Activated CD4-positive, alpha-beta T cell treated with anti-CD3 and anti-CD28 coated beads for 36 hours (primary cell): ENCODE measurements at regions not wholly inside any gene's neighbourhood (a gene's known extent, or its start where the extent isn't known, plus 50 kb on each side); places are given as distances from the start of the nearest gene placed in this dataset.

ENCODE experiments used
- ATAC-seq: fragments of 200-7000 bp; cut with Tn5 transposase; one replicate; pipeline ENCODE4 v1.10.0; 2021; ENCODE audit warnings: mild to moderate bottlenecking, moderate library complexity
- CTCF ChIA-PET: fragments of 350-600 bp; sonication (Branson Sonifier 250); formaldehyde crosslinking; loops from one replicate; lab custom pipeline; 2021; ENCODE audit warnings: antibody characterized with exemption; lab: Charles Lee
- POLR2A ChIA-PET: fragments of 350-600 bp; sonication (Branson Sonifier 250); formaldehyde crosslinking; loops from one replicate; lab custom pipeline; 2021; ENCODE audit warnings: antibody characterized with exemption, inconsistent platforms; lab: Charles Lee
- DNase-seq: peaks from one replicate; pipeline ENCODE4 v3.0.0-alpha.2; 2020
- H3K27ac Mint-ChIP-seq: one replicate; pipeline ENCODE4 v1.8.0; 2021; ENCODE audit warnings: mixed read lengths
- H3K27me3 Mint-ChIP-seq: one replicate; pipeline ENCODE4 v1.8.0; 2021; ENCODE audit warnings: mixed read lengths
- H3K36me3 Mint-ChIP-seq: one replicate; pipeline ENCODE4 v1.8.0; 2021; ENCODE audit warnings: low read depth, mixed read lengths
- H3K4me1 Mint-ChIP-seq: one replicate; pipeline ENCODE4 v1.8.0; 2021; ENCODE audit warnings: mixed read lengths
- H3K4me3 Mint-ChIP-seq: one replicate; pipeline ENCODE4 v1.8.0; 2021; ENCODE audit warnings: mild to moderate bottlenecking, moderate library complexity, mixed read lengths
- H3K9me3 Mint-ChIP-seq: one replicate; pipeline ENCODE4 v1.8.0; 2021; ENCODE audit warnings: low read depth, mixed read lengths
- intact Hi-C, 2 experiments: fragments of 100-400 bp; cut with DNase I in 1 of 2; cut with micrococcal nuclease in 1 of 2; formaldehyde crosslinking; loops; one replicate each; pipeline versions ENCODE4 v1.14.2 to v1.15.1; 2022 to 2024; cut with DNase I, micrococcal nuclease

GRCh38 chr17:68777856-68778694 lies 176.9 kb upstream of the FAM20A start:
- ChIA-PET POLR2A (no interaction called here), CTCF (interaction anchor here (0.7 to 3.2 kb wide), 4 partner anchors 15 to 470 kb away, joined by 3 to 26 read pairs (median 5); no protein-coding TSS in a partner anchor)
- peaks cover 6% of the 10 kb centered on the region for H3K27me3 Mint-ChIP-seq
- DNase-seq (no peak), ATAC-seq (no peak)
- H3K36me3 Mint-ChIP-seq = no peaks in the 10 kb centered on the region
- no peaks in the 10 kb centered on the region for H3K9me3 Mint-ChIP-seq
- no peak overlapping the region for H3K27ac Mint-ChIP-seq
- no peak overlapping the region for H3K4me3 Mint-ChIP-seq
- intact Hi-C loops = loop anchor here (1.0 to 10.0 kb wide), 6 partner anchors 194 to 747 kb away; no protein-coding TSS in a partner anchor
- H3K4me1 Mint-ChIP-seq = no peaks in the 10 kb centered on the region

DNA sequence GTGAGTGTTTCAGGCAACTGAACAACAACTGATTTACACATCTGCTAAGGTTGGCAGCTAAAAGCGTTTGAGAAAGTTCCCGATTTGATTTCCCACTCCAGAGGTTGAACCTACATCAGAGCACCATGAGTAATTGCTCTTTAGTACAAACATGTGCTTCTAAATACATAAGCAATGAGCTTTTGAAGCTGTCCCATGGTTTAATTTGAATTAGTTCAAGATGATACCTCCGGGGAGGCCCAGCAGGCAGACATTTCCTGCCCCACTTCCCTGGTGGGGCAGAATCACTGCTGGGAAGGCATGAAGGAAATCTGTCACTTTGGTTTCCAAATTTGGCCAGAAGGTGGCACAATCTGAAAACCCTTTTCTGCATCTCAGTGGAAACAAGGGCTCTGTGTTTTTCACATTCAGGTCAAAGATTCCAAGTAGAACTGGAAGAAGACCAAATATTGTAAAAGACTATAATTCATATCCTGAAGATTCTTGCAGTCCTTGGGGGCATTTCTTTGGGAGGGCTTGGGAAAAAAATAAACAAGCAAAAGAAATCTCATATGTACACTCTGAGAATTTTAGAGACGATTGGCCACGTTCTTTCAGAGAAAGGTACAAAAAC lies 176.2 kb upstream of the FAM20A start:
- ATAC-seq (no peak), DNase-seq (peak; percentile 30)
- intact Hi-C loops = loop anchor here (1.0 to 10.0 kb wide), 6 partner anchors 195 to 747 kb away; no protein-coding TSS in a partner anchor
- H3K27ac Mint-ChIP-seq = no peak overlapping the region
- CTCF ChIA-PET = interaction anchor here (2.6 to 3.2 kb wide), 2 partner anchors 461 to 470 kb away, joined by 15 to 26 read pairs; no protein-coding TSS in a partner anchor
- H3K4me1 Mint-ChIP-seq = no peaks in the 10 kb centered on the region
- no peaks in the 10 kb centered on the region for H3K36me3 Mint-ChIP-seq
- no peak overlapping the region for H3K4me3 Mint-ChIP-seq
- no peaks in the 10 kb centered on the region for H3K9me3 Mint-ChIP-seq
- POLR2A ChIA-PET = no interaction called here
- peaks cover 6% of the 10 kb centered on the region for H3K27me3 Mint-ChIP-seq

DNA sequence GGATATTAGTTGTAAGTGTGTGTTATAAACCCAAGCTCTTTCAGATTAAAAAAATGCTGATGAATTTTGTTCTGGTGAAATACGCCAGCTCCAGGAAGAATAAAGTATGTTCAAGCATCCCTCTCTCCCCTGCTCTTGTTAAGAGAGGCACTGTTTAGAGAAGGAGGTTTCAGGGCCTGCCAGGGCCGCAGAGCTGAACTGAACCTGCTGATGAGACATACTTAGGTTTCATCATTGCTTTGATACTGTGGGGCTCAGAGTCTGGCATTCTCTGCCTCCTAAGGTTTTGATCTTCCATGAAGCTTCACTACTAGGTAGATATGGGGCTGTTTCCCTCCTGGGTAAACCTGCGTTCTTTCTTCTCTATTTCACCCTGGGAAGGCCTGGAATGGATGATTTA lies 175.3 kb upstream of the FAM20A start:
- ATAC-seq (no peak), DNase-seq (no peak)
- H3K4me1 Mint-ChIP-seq = no peaks in the 10 kb centered on the region
- no peak overlapping the region for H3K4me3 Mint-ChIP-seq
- ChIA-PET CTCF (interaction anchor here (1.0 to 3.2 kb wide), 5 partner anchors 9 to 471 kb away, joined by 3 to 26 read pairs (median 7); no protein-coding TSS in a partner anchor), POLR2A (no interaction called here)
- H3K27me3 Mint-ChIP-seq = peaks cover 2% of the 10 kb centered on the region
- H3K27ac Mint-ChIP-seq = no peak overlapping the region
- intact Hi-C loops = loop anchor here (5.0 to 10.0 kb wide), 3 partner anchors 196 to 748 kb away; no protein-coding TSS in a partner anchor
- H3K9me3 Mint-ChIP-seq = no peaks in the 10 kb centered on the region
- no peaks in the 10 kb centered on the region for H3K36me3 Mint-ChIP-seq

GRCh38 chr17:68775969-68776368 lies 174.8 kb upstream of the FAM20A start:
- Mint-ChIP-seq H3K36me3 (no peaks in the 10 kb centered on the region), H3K4me3 (no peak overlapping the region), H3K4me1 (no peaks in the 10 kb centered on the region), H3K9me3 (no peaks in the 10 kb centered on the region), H3K27me3 (peaks cover 2% of the 10 kb centered on the region), H3K27ac (no peak overlapping the region)
- intact Hi-C loops = loop anchor here (5.0 to 10.0 kb wide), 3 partner anchors 196 to 749 kb away; no protein-coding TSS in a partner anchor
- no peak for ATAC-seq
- DNase-seq = no peak
- ChIA-PET CTCF (interaction anchor here (1.0 to 3.2 kb wide), 5 partner anchors 9 to 471 kb away, joined by 3 to 26 read pairs (median 7); no protein-coding TSS in a partner anchor), POLR2A (no interaction called here)

- peaks cover 2% of the 10 kb centered on the region for H3K27me3 Mint-ChIP-seq
- no peaks in the 10 kb centered on the region for H3K4me1 Mint-ChIP-seq
- ATAC-seq (no peak), DNase-seq (no peak)
- intact Hi-C loops = loop anchor here (5.0 to 10.0 kb wide), 3 partner anchors 197 to 749 kb away; no protein-coding TSS in a partner anchor
- no peaks in the 10 kb centered on the region for H3K36me3 Mint-ChIP-seq
- CTCF ChIA-PET = interaction anchor here (0.7 to 3.2 kb wide), 6 partner anchors 10 to 632 kb away, joined by 3 to 26 read pairs (median 6); no protein-coding TSS in a partner anchor
- no peak overlapping the region for H3K4me3 Mint-ChIP-seq
- no peaks in the 10 kb centered on the region for H3K9me3 Mint-ChIP-seq
- POLR2A ChIA-PET = no interaction called here
- H3K27ac Mint-ChIP-seq = no peak overlapping the region
These were observed 174.2 kb upstream of the FAM20A start for GRCh38 chr17:68775318-68775717.

- Mint-ChIP-seq H3K4me3 (no peak overlapping the region), H3K4me1 (no peaks in the 10 kb centered on the region), H3K9me3 (no peaks in the 10 kb centered on the region), H3K27me3 (no peaks in the 10 kb centered on the region), H3K27ac (no peak overlapping the region), H3K36me3 (no peaks in the 10 kb centered on the region)
- intact Hi-C loops = loop anchor here (1.0 to 10.0 kb wide), 5 partner anchors 200 to 753 kb away; no protein-coding TSS in a partner anchor
- no peak for DNase-seq
- ChIA-PET POLR2A (no interaction called here), CTCF (interaction anchor here (0.6 to 3.3 kb wide), 12 partner anchors 9 to 624 kb away, joined by 3 to 12 read pairs (median 3); no protein-coding TSS in a partner anchor)
- ATAC-seq = peak; percentile 36
These were observed 170.8 kb upstream of the FAM20A start for GRCh38 chr17:68771867-68772515.

- intact Hi-C loops = loop anchor here in 1 of 2 experiments (10.0 kb wide), 1 partner anchor 304 kb away; no protein-coding TSS in a partner anchor
- ATAC-seq (no peak), DNase-seq (no peak)
- Mint-ChIP-seq H3K4me1 (no peaks in the 10 kb centered on the region), H3K27me3 (peaks cover 2% of the 10 kb centered on the region), H3K27ac (no peak overlapping the region), H3K4me3 (no peak overlapping the region), H3K36me3 (no peaks in the 10 kb centered on the region), H3K9me3 (no peaks in the 10 kb centered on the region)
- POLR2A ChIA-PET = no interaction called here
- CTCF ChIA-PET = interaction anchor here (0.6 kb wide), 1 partner anchor 9 kb away, joined by 3 read pairs; no protein-coding TSS in a partner anchor
These were observed 167.6 kb upstream of the FAM20A start for GRCh38 chr17:68768804-68769203.

DNA sequence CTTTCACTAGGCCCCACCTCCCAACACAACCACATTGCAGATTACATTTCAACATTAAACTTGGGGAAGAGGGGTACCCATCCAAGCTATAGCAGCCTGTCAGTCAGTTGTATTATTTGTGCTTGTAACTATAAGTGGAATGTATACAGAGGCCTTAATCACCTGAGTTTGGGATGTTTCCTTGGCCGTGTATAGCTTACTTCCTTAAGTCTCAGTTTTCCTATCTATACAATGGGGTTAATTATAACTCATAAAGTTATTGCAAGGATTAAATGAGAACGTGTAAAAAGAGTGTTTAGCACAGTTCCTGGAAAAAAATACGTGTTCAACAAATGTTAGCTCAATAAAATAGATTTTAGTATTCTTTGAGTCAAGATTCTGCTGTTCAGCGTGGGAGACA lies 165.5 kb upstream of the FAM20A start:
- Mint-ChIP-seq H3K4me1 (peaks cover 4% of the 10 kb centered on the region), H3K27ac (no peak overlapping the region), H3K9me3 (no peaks in the 10 kb centered on the region), H3K4me3 (no peak overlapping the region), H3K36me3 (no peaks in the 10 kb centered on the region), H3K27me3 (peaks cover 2% of the 10 kb centered on the region)
- POLR2A ChIA-PET = no interaction called here
- DNase-seq (no peak), ATAC-seq (no peak)
- CTCF ChIA-PET = interaction anchor here (1.0 kb wide), 1 partner anchor 10 kb away, joined by 3 read pairs; no protein-coding TSS in a partner anchor
- intact Hi-C loops = loop anchor here in 1 of 2 experiments (10.0 kb wide), 1 partner anchor 302 kb away; no protein-coding TSS in a partner anchor

DNA sequence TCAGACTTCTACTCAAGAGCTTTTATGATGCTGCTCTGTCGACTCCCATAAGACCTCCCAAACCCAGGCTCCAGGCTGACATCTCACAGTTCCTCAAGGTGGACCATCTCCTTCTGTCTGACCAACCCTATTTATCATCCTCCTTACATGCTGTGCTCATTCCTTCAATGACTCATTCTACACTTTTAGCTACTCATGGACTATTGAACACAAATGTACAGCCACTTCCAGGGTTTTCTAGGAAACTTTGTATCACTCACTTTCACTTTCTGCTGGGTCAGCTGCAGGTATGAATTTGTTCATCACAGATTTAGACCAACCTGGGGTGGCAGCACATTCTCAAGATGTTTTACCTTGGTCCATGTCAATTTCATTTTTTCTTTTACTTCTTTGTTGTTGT lies 162.4 kb upstream of the FAM20A start:
- DNase-seq (no peak), ATAC-seq (peak; percentile 14)
- peaks cover 12% of the 10 kb centered on the region for H3K4me1 Mint-ChIP-seq
- peaks cover 2% of the 10 kb centered on the region for H3K27me3 Mint-ChIP-seq
- no peak overlapping the region for H3K4me3 Mint-ChIP-seq
- POLR2A ChIA-PET = no interaction called here
- no peak overlapping the region for H3K27ac Mint-ChIP-seq
- H3K36me3 Mint-ChIP-seq = no peaks in the 10 kb centered on the region
- H3K9me3 Mint-ChIP-seq = no peaks in the 10 kb centered on the region
- intact Hi-C loops = loop anchor here (5.0 to 10.0 kb wide), 2 partner anchors 299 to 706 kb away; no protein-coding TSS in a partner anchor
- CTCF ChIA-PET = interaction anchor here (0.8 to 1.5 kb wide), 3 partner anchors 8 to 789 kb away, joined by 3 to 7 read pairs (median 3); no protein-coding TSS in a partner anchor

- POLR2A ChIA-PET = no interaction called here
- Mint-ChIP-seq H3K4me3 (no peak overlapping the region), H3K27ac (no peak overlapping the region), H3K27me3 (peaks cover 2% of the 10 kb centered on the region), H3K36me3 (no peaks in the 10 kb centered on the region), H3K9me3 (no peaks in the 10 kb centered on the region), H3K4me1 (peaks cover 12% of the 10 kb centered on the region)
- CTCF ChIA-PET = interaction anchor here (1.3 kb wide), 1 partner anchor 8 kb away, joined by 3 read pairs; no protein-coding TSS in a partner anchor
- DNase-seq (no peak), ATAC-seq (no peak)
- intact Hi-C loops = loop anchor here (5.0 to 10.0 kb wide), 2 partner anchors 298 to 706 kb away; no protein-coding TSS in a partner anchor
These were observed 161.7 kb upstream of the FAM20A start for GRCh38 chr17:68762911-68763310.
